HG03108 (cell line): ENCODE measurements at regions not wholly inside any gene's neighbourhood (a gene's known extent, or its start where the extent isn't known, plus 50 kb on each side); places are given as distances from the start of the nearest gene placed in this dataset.

Experiments
- ATAC-seq: cut with Tn5 transposase; IDR thresholded peaks from one replicate; pipeline ENCODE4 v1.9.1; 2021; ENCODE audit warnings: moderate library complexity; ENCODE audit not compliant: unreplicated experiment

DNA sequence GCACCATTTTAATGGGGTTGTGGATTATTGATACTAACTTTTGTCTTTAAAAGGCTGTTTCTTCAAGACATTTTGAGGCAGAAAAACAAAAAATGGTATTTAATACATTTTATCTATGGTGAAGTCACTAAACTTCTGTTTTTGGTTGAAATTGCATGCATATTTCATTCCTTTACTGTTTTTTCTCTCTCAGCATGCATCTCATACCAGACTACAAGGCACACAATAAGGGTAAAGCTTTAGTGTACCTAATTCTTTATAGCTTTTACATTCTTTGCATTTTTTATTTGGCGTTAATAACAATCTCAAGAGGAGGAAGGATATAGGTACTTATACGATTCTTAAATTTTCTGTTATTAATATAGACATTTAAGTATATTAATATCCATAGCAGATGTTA, 151.0 kb upstream of the DKK2 start:
- ATAC-seq, result no peak

GRCh38 chr4:107183155-107183774, 147.2 kb upstream of the DKK2 start:
- ATAC-seq, result peak; percentile 94

GRCh38 chr4:107182347-107182746, 146.2 kb upstream of the DKK2 start:
- no peak for ATAC-seq

- no peak for ATAC-seq
These were observed 130.8 kb upstream of the DKK2 start for GRCh38 chr4:107166873-107167450.

- no peak for ATAC-seq
These were observed 130.1 kb upstream of the DKK2 start for GRCh38 chr4:107166181-107166580.

- no peak for ATAC-seq
These were observed 128.9 kb upstream of the DKK2 start for GRCh38 chr4:107164962-107165475.

DNA sequence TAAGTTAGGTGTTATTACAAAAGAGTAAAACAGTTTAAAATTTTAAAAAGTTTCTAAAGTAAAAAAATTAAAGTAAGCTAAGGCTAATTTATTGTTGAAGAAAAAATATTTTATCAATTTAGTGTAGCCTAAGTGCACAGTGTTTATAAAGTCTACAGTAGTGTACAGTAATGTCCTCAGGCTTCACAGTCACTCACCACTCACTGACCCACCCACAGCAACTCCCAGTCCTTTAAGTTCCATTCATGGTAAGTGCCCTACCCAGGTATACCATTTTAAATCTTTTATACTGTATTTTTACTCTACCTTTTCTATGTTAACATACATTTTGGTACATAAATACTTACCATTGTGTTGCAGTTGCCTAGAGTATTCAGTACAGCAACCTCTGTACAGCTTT, 120.3 kb upstream of the DKK2 start:
- no peak for ATAC-seq

- ATAC-seq, result no peak
These were observed 119.3 kb upstream of the DKK2 start for GRCh38 chr4:107155366-107155765.

DNA sequence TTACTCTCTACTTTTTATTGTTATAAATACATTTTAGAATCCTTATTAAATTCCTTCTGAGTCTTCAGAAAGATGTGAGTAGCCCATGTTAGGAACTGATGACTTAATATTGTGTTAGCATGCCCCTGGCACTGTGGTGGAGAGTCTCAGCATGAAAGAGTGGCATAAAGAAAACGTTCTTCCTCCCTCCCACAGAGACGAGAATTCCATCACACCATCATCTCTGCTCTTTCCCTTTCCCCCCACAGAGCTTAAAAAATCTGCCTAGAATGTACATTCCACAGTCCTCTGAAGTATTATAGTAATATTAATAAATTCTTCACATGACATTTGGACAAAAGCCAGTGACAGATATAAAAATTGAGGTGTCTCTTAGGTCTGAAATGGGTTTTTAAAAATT, 117.8 kb upstream of the DKK2 start:
- ATAC-seq, result no peak

DNA sequence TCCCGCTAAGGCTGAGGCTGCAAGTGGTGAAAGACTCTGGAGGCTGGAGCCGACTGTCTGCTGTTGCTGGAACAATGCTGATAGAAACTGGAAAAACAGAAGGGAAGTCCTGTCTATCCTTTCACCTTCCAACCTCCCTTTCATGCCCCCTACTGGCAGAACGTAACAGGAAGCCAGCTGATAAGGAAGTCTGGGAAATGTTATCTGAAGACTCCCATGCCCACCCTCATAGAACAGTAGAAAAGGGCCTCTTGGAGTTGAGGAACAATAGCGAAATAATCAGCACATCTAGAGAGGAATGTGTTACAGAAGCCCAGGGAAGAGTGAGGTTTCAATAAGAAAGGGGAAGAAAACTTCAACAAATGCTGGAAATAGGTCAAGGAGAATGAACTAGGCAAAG, 117.1 kb upstream of the DKK2 start:
- ATAC-seq, result no peak

DNA sequence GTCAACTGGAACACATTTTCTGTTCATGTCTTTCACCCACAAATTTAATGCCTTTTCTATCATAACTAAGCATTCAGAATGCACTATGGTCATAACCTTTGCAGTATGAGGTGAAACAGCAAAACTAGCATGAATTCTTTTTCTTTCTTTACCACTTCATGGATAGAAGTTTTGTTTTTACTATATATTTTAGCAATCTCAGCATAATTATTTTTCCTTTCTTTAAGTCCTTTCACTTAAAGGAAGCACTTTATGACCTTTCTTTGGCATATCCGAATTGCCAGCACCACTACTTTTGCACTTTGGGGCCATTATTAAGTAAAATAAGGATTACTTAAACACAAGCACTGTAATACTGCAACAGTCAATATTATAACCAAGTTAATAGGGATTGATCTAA, 115.1 kb upstream of the DKK2 start:
- no peak for ATAC-seq

- no peak for ATAC-seq
These were observed 112.8 kb upstream of the DKK2 start for GRCh38 chr4:107148904-107149303.

GRCh38 chr4:107147873-107148272, 111.8 kb upstream of the DKK2 start:
- ATAC-seq, result no peak

DNA sequence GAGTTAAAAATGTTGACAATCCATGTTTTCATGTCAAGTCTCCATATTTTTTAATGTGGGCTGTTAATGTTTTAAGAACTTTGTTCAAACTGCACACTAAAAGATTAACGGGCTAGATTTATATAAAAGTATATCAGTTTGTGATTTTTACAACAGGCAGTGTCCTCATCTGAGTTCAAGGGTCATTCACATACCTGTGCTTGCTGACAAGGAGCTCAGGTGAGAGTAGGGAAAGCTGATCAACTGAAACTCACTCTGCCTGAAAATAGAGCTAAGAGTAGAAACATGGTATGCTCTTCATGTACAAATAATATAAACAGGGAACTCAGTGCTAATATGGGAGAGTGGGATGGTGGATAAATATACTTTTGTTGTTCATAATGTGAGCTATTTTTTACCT, 102.3 kb upstream of the DKK2 start:
- ATAC-seq, result no peak

- no peak for ATAC-seq
These were observed 98.0 kb upstream of the DKK2 start for GRCh38 chr4:107133965-107134653.

GRCh38 chr4:107131295-107131694, 95.2 kb upstream of the DKK2 start:
- no peak for ATAC-seq

DNA sequence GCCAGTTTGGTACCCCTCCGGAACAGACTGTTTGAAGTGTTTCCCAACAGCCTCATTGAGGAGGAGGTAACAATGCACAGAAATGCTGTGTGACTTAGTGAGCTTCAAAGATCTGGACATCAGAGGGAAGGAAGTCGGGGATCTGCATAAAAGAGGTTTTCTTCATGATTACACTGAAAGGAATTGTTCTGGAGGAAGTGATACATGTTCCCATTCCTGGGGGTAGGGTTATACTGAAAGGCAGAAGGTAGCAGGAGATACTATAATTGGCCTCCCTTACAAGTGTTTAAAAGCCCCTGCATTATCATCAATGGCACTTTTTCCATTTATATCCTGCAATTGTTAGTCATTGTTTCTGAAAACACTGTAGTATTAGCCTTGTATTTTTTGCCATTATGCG, 94.0 kb upstream of the DKK2 start:
- ATAC-seq, result no peak

DNA sequence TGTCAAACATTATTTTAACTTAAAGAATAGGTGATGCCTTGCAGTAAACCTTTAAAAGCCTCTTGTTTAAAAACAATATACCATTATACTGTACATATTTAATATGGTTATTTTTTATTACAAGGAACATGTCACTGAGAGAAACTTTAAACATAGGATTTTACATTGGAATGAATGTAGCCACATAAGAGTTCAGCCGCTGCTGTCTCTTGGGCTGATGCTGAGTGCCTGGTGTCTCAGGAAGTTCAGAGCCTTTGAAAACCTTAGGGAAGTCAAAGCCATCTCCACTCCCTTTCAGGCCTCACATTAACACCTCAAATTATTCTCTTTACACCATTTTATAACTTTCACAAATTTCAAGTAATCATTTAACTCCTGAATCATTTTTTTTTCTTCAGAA, 93.5 kb upstream of the DKK2 start:
- no peak for ATAC-seq

- ATAC-seq, result no peak
These were observed 93.0 kb upstream of the DKK2 start for GRCh38 chr4:107129076-107129475.

DNA sequence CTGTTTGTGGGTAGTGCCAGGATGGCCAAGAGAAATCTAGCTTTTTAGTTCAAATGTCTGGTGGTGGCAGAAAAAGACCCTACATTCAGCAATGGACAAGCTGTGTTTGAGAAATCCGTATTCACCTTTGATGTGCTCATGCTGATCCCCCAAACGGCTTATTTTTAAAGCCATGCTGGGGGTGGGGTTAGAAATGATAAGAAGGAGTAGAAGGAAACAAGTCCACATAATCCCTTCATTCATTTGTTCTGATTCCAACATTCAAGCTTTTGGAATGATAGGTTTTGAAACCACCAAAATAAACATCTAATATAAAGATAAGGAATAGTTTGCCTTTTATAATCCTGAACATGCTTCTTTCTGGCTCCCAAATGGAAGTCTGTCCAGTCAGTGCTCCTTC, 92.0 kb upstream of the DKK2 start:
- no peak for ATAC-seq

DNA sequence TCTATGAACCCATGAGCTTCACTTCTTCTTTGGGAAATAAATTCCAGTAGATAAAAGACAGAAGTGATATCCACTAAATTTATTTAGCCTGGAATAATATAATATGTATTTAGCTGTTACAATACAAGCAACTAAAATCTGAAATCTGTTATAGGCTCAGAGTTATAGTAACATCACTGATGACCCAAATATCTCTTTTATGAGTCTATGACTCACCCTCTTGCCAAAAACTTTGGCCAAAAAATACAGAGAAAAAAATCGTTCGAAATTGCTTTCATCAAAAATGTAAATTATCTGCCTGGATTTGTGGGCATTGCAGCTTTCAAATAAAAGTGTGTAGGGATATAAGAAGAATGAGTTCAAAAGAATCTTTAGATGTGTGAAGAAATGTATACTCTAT, 89.4 kb upstream of the DKK2 start:
- ATAC-seq, result no peak

DNA sequence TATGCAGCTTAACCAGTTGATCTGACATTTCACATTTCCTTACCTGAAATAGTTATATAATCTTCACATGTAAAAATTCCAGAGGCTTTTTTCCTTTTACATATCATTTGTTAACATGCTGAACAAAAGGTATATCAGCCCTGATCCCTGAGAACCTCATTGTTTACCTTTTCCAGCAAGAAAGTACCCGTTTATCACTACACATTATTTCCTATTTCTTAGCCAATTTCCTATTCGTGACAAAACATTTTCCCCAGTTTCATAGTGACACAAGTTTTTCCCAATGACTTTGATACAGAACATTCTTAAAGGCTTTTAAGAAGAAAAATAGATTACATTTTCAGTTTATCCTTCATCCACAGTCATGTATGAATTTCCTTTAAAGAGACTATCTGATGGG, 86.6 kb upstream of the DKK2 start:
- ATAC-seq, result no peak
